Cardiac fibroblast (primary cell): ENCODE measurements at regions not wholly inside any gene's neighbourhood (a gene's known extent, or its start where the extent isn't known, plus 50 kb on each side); places are given as distances from the start of the nearest gene placed in this dataset.

ENCODE experiments used
- DNase-seq, 2 donors: peaks; one replicate each; pipeline versions ENCODE4 v3.0.0 to v3.0.0-alpha.2; 2010; ENCODE audit warnings: low read depth in 2 of 2
- H3K4me3 ChIP-seq, 2 donors: replicated peaks in 1 of 2; 1 replicate in 1 of 2; 2 replicates in 1 of 2; pipeline ENCODE4 v1.5.1; 2011; ENCODE audit warnings: low read depth in 2 of 2, low read length in 2 of 2, mild to moderate bottlenecking in 2 of 2, moderate library complexity in 1 of 2
- TF ChIP-seq, protein P1 (sequence below): IDR thresholded peaks from one replicate; pipeline ENCODE4 v1.5.1; 2011; ENCODE audit warnings: low read depth, mild to moderate bottlenecking, low read length, inconsistent platforms

DNA sequence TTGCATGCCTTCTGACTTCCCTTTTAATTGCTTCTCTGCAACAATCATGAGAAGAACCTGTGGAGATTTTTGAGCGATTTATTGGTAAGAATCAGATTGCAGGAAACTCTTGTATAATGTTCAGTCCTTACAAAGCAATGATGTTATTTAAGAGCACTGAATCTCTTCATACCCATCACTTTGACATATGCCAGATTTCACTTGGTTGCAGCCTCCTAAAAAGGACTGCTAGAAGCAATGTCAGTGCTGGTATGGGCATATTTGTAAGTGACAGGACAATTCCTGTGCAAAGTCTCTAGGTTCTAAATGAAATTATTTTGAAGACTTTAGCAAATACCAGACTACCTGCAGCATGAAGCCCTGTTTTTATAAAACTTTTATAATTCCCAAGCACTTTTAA, 2272.7 kb upstream of the WWC1 start:
- TF ChIP-seq, protein P1, sequence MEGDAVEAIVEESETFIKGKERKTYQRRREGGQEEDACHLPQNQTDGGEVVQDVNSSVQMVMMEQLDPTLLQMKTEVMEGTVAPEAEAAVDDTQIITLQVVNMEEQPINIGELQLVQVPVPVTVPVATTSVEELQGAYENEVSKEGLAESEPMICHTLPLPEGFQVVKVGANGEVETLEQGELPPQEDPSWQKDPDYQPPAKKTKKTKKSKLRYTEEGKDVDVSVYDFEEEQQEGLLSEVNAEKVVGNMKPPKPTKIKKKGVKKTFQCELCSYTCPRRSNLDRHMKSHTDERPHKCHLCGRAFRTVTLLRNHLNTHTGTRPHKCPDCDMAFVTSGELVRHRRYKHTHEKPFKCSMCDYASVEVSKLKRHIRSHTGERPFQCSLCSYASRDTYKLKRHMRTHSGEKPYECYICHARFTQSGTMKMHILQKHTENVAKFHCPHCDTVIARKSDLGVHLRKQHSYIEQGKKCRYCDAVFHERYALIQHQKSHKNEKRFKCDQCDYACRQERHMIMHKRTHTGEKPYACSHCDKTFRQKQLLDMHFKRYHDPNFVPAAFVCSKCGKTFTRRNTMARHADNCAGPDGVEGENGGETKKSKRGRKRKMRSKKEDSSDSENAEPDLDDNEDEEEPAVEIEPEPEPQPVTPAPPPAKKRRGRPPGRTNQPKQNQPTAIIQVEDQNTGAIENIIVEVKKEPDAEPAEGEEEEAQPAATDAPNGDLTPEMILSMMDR = no peak
- H3K4me3 ChIP-seq = no peak overlapping the region
- no peak for DNase-seq

DNA sequence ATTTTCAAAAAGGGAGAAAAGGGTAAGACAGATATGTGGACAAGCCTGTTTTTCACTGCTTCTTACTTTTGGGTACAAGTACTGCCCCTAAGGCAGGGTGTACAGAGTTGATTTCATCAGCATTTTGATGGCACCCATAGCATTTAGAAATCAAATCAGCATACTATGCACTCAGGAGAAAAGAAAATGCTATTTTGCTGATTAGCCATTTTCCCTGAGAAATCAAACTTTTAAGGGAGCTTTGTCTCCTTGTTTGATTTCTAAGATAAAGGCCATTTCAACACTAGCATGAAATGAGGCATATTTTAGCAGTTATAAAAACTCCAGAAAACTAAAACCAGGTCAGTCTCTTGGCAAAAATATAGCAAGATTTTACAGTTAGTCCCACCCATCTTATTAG, 2269.4 kb upstream of the WWC1 start:
- no peak overlapping the region for H3K4me3 ChIP-seq
- TF ChIP-seq, protein P1 = no peak
- no peak for DNase-seq

DNA sequence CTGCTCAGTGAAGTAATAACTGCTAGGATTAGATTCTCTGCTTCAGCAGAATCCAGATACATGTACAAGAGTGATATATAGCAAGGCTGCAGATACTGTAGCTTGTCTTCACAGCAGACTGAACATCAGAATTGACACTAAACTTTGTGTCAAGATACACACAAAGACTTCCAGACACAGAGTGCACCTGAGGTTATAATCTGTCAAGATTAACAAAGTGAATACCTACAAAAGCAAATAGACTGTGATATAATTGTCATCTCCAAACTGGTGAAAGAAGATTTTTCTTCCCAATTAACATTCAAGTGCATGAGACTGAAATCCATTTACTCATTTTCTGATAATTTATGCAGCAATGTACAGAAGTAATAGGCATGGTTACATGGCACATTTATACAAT, 2266.5 kb upstream of the WWC1 start:
- no peak for DNase-seq
- no peak overlapping the region for H3K4me3 ChIP-seq
- TF ChIP-seq, protein P1 = no peak

DNA sequence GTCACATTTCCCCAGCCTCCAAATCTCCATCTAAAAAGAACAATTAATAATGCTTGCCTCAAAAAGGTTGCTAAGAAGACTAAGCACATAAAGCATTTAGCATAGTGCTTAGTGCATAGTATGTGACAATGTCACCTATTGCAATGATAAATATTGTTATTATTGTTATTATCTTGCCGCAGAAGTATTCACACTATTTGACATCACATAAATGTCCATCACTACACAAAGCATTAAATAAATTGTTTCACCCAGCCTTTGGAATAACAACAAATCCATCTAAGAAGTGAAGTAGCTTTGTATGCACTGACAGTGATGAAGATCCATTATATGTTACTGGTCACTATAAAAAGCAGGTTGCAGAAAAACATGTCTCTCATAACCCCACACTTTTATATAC, 2263.9 kb upstream of the WWC1 start:
- TF ChIP-seq, protein P1 = no peak
- DNase-seq = no peak

DNA sequence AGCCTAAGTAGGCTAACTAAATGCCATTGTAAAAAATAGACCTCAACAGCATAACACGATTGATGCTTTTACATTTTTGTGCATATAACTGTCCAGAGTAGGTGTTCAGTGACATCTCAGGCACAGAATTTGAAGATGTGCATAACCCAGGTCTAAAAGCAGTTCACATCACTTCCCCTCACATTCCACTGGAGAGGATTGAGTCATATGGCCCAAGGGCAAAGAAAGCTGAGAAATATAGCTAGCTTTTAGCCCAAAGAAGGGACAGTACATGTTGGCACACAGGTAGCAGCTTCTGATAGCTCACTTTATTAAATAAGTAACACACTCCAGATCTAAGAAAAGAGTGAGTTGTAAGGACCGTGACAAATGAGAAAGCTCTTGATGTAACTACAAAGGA, 2259.5 kb upstream of the WWC1 start:
- no peak overlapping the region for H3K4me3 ChIP-seq
- TF ChIP-seq, protein P1 = no peak
- no peak for DNase-seq

More for the DNA sequence above, 2263.9 kb upstream of the WWC1 start:
- no peak overlapping the region for H3K4me3 ChIP-seq

DNA sequence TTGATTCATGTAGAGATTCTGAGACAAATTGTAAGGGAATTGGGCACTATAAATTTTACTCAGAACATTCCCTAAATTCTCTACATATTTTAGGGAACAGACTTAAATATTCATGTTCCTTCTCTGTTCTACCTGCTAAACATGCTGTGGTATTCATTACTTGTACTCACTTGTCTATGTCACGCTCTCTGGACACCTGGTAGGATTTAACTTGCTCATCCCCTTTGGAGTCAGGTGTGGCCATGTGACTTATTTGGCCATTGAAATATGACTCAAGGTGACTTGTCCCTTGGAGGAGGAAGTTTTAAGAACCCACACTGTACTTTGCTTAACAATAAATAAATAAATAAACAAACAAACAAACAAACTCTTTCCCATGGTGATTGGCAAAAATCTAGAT, 2258.8 kb upstream of the WWC1 start:
- TF ChIP-seq, protein P1 = no peak
- DNase-seq = no peak
- no peak overlapping the region for H3K4me3 ChIP-seq

DNA sequence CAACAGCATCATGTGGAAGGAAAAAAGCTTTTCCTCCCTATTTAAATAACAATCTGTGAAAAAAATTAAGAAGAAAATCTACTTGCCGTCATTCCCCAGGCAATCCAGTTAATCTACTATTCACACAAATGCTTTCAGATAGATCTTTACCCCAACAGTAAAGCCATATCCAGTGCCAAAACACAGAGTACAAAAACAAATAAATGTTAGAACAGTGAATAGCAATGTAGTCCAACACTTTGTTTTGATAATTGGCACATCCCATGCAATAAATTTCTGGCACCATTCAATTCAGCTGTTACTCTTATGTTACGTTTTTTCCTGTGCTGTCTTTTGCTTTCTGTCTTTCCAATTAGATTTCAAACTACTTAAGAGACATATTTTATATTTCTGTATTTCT, 2245.5 kb upstream of the WWC1 start:
- TF ChIP-seq, protein P1 = no peak
- no peak for DNase-seq
- H3K4me3 ChIP-seq = no peak overlapping the region
